Spleen (tissue), 11 donors: ENCODE measurements at regions not wholly inside any gene's neighbourhood (a gene's known extent, or its start where the extent isn't known, plus 50 kb on each side); places are given as distances from the start of the nearest gene placed in this dataset.

Source experiments
- DNase-seq: peaks from one replicate; pipeline ENCODE4 v3.0.0-alpha.2; 2020
- H3K27ac ChIP-seq, 8 donors: fragments of 200-600 bp; sonication (generic) in 7 of 8; 1 replicate in 4 of 8; 2 replicates in 4 of 8; pipeline versions ENCODE4 v1.5.0 to v1.8.0; 2016 to 2021; ENCODE audit warnings: inconsistent platforms in 4 of 8, mild to moderate bottlenecking in 4 of 8, moderate library complexity in 1 of 8
- H3K27me3 ChIP-seq, 7 donors: fragments of 200-600 bp; sonication (generic) in 6 of 7; replicated peaks in 1 of 7; 1 replicate in 4 of 7; 2 replicates in 3 of 7; pipeline versions ENCODE4 v1.5.0 to v1.8.0; 2016 to 2021; ENCODE audit warnings: inconsistent platforms in 3 of 7, mild to moderate bottlenecking in 1 of 7
- H3K36me3 ChIP-seq, 6 donors: fragments of 200-600 bp; sonication (generic) in 5 of 6; 1 replicate in 4 of 6; 2 replicates in 2 of 6; pipeline versions ENCODE4 v1.5.0 to v1.8.0; 2016 to 2021; ENCODE audit warnings: inconsistent platforms in 2 of 6
- H3K4me1 ChIP-seq, 6 donors: fragments of 200-600 bp; sonication (generic) in 5 of 6; 1 replicate in 3 of 6; 2 replicates in 3 of 6; pipeline versions ENCODE4 v1.5.0 to v1.8.0; 2016 to 2021; ENCODE audit warnings: inconsistent platforms in 3 of 6
- H3K4me3 ChIP-seq, 8 donors: fragments of 200-600 bp; sonication (generic) in 7 of 8; 1 replicate in 4 of 8; 2 replicates in 4 of 8; pipeline versions ENCODE4 v1.5.0 to v1.8.0; 2016 to 2021; ENCODE audit warnings: inconsistent platforms in 4 of 8, mild to moderate bottlenecking in 4 of 8, moderate library complexity in 2 of 8
- H3K9me3 ChIP-seq, 8 donors: fragments of 200-600 bp; sonication (generic) in 7 of 8; 1 replicate in 4 of 8; 2 replicates in 4 of 8; pipeline versions ENCODE4 v1.5.0 to v1.8.0; 2016 to 2021; ENCODE audit warnings: inconsistent platforms in 4 of 8
- POLR2A ChIP-seq, 3 donors: fragments of 450-650 bp; IDR thresholded peaks; one replicate each; pipeline ENCODE4 v1.5.1; 2017; ENCODE audit warnings: antibody characterized with exemption in 3 of 3, mild to moderate bottlenecking in 1 of 3
- POLR2AphosphoS5 ChIP-seq, 3 donors: sonication (generic); formaldehyde crosslinking; IDR thresholded peaks; one replicate each; pipeline ENCODE4 v1.5.1; 2017; ENCODE audit warnings: antibody characterized with exemption in 3 of 3
- WGBS, 5 donors: extraction: QIAGEN DNeasy Blood & Tissue Kit in 3 of 5; methylation state at CpG; one replicate each; pipeline versions ENCODE4 v1.1.5 to v1.1.7; 2013 to 2018; 5-methylcytosine and 5-hydroxymethylcytosine counted together
- intact Hi-C: fragments of 100-400 bp; cut with DNase I; formaldehyde crosslinking; loops from one replicate; pipeline ENCODE4 v1.15.0; 2023; ENCODE audit warnings: low total_unique reads
- TF ChIP-seq, protein P1 (sequence below), 11 experiments: fragments of 200-600 bp in 7 of 11; fragments of 450-650 bp in 4 of 11; sonication (generic) in 4 of 11; IDR thresholded peaks in 8 of 11; conservative IDR thresholded peaks in 3 of 11; 1 replicate in 7 of 11; 2 replicates in 4 of 11; pipeline versions ENCODE4 v1.4.0 to v1.8.0; 2016 to 2021; ENCODE audit warnings: antibody characterized with exemption in 11 of 11, inconsistent platforms in 4 of 11, mild to moderate bottlenecking in 1 of 11
- donor health status: healthy with polysubstance abuse.
- donor health status: DM: no; HTN: no; CAD: no; lungs with moderate emphysema.
- donor health status: DM: no; HTN: no; CAD: no.
- donor health status: Bipolar disorder and iron deficiency.
- donor health status: healthy.
- donor health status: DM: no; HTN: no; CAD: no.
- donor health status: DM: yes; HTN: yes; CAD: no.

DNA sequence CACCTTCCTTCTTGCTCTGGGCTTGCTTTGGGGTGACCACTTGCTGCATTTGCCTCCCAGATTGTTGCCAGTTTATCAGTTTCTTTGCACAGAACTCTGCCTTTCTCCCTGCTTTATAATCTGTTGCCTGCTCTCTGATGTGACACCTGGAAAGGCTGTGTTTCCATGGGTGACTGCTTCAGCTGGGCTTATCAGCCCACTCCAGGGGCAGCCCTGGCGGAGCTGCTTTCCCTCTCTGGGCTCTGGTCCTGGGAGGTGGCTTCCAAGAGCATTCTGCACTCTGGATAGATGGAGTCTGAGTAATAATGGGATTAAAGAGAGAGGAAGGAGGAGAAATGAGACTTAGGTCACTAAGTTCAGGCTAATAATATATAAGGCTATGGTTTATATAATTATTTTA, 352.7 kb downstream of the TSN start:
- TF ChIP-seq POLR2A (IDR thresholded peaks at IDR 0.05) (no peak), POLR2AphosphoS5 (IDR thresholded peaks at IDR 0.05) (no peak)
- TF ChIP-seq, protein P1, sequence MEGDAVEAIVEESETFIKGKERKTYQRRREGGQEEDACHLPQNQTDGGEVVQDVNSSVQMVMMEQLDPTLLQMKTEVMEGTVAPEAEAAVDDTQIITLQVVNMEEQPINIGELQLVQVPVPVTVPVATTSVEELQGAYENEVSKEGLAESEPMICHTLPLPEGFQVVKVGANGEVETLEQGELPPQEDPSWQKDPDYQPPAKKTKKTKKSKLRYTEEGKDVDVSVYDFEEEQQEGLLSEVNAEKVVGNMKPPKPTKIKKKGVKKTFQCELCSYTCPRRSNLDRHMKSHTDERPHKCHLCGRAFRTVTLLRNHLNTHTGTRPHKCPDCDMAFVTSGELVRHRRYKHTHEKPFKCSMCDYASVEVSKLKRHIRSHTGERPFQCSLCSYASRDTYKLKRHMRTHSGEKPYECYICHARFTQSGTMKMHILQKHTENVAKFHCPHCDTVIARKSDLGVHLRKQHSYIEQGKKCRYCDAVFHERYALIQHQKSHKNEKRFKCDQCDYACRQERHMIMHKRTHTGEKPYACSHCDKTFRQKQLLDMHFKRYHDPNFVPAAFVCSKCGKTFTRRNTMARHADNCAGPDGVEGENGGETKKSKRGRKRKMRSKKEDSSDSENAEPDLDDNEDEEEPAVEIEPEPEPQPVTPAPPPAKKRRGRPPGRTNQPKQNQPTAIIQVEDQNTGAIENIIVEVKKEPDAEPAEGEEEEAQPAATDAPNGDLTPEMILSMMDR (IDR thresholded peaks at IDR 0.05 in 8 of 11, conservative IDR thresholded peaks at IDR 0.05 in 3 of 11): no peak
- H3K4me3 ChIP-seq: no peak overlapping the region
- intact Hi-C loops: no loop called here
- H3K4me1 ChIP-seq: no peaks in the 10 kb centered on the region
- no peak for DNase-seq
- H3K9me3 ChIP-seq: no peaks in the 10 kb centered on the region
- WGBS, 5 donors: 14 to 95% (median 75%) methylated on average over 1 of the region's 1 CpG
- no peak overlapping the region for H3K27ac ChIP-seq
- peaks cover 0 to 3% (median 0%) of the 10 kb centered on the region in 7 donors for H3K27me3 ChIP-seq
- no peaks in the 10 kb centered on the region for H3K36me3 ChIP-seq

DNA sequence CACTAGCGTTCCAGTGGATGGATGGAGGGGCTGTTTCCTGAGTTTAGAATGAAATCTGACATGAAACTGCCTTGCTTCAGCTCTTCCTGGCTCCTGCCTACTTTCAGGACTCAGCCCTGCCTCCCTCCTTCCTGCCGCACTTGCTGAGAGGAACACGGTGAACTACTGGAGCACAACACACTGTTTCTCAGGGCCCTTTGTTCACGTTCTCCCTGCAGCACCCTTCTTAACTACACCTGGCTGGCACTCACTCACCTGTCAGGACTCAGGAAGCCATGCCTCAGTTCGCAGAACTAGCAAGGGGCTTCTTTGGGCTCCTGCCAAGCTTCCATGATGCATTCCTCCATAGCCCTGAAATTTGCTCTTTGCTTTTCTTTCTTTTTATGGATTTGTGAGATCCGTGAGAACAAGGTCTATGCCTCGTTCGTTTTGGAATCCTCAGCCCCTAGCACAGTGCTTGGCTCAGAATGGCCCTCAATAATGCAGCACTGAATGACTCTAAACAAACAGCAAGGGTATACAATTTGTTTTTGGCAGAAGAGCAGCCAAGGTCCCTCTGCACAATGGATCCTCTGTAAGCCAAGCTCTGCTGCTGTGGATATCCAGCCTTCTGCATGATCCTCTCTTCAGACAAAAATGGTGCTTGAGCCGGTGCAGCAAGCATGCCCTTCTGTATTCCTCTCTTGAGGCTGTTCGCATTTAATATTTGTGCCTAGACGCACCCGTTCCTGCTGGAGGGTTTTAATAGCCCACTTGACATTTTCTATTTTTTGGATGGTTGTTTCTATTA, 357.0 kb downstream of the TSN start:
- H3K27ac ChIP-seq: no peak overlapping the region
- intact Hi-C loops: no loop called here
- no peaks in the 10 kb centered on the region for H3K36me3 ChIP-seq
- TF ChIP-seq POLR2AphosphoS5 (IDR thresholded peaks at IDR 0.05) (no peak), POLR2A (IDR thresholded peaks at IDR 0.05) (no peak)
- TF ChIP-seq, protein P1 (IDR thresholded peaks at IDR 0.05 in 8 of 11, conservative IDR thresholded peaks at IDR 0.05 in 3 of 11): no peak
- no peak for DNase-seq
- no peak overlapping the region for H3K4me3 ChIP-seq
- H3K9me3 ChIP-seq: no peaks in the 10 kb centered on the region
- no peaks in the 10 kb centered on the region for H3K4me1 ChIP-seq
- 79 to 84% (median 82%) methylated on average over 12 of the region's 12 CpGs for WGBS, 5 donors
- H3K27me3 ChIP-seq: peaks cover 0 to 3% (median 0%) of the 10 kb centered on the region in 7 donors

DNA sequence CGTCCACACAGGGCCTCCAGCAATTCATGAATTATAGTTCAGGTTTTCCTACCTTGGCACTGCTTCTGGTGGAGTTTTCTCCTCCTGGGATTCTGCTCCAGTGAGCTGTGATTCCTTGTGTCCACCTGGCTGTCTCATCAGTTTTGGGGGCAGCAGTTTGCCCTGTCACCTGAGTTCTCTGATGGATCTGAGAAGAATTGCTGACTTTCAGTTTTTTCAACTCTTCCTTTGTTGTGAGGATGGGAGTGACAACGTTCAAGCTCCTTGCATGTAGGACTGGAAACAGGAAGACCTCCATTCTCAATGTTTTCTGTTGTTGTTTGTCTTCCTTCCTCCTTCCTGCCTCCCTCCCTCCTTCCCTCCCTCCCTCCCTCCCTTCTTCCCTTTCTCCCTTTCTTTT, 359.0 kb downstream of the TSN start:
- Histone ChIP-seq H3K36me3 (no peaks in the 10 kb centered on the region), H3K27me3 (no peaks in the 10 kb centered on the region), H3K27ac (no peak overlapping the region), H3K4me1 (no peaks in the 10 kb centered on the region), H3K9me3 (peaks cover 0 to 5% (median 2%) of the 10 kb centered on the region in 8 donors), H3K4me3 (no peak overlapping the region)
- TF ChIP-seq POLR2A (IDR thresholded peaks at IDR 0.05): no peak
- TF ChIP-seq, protein P1 (IDR thresholded peaks at IDR 0.05 in 8 of 11, conservative IDR thresholded peaks at IDR 0.05 in 3 of 11): no peak
- TF ChIP-seq POLR2AphosphoS5 (IDR thresholded peaks at IDR 0.05): no peak
- no peak for DNase-seq
- WGBS, 5 donors: 35 to 43% (median 38%) methylated on average over 2 of the region's 2 CpGs
- intact Hi-C loops: no loop called here

- peaks cover 0 to 18% (median 16%) of the 10 kb centered on the region in 8 donors for H3K9me3 ChIP-seq
- TF ChIP-seq POLR2A (IDR thresholded peaks at IDR 0.05) (no peak), POLR2AphosphoS5 (IDR thresholded peaks at IDR 0.05) (no peak)
- TF ChIP-seq, protein P1 (IDR thresholded peaks at IDR 0.05 in 8 of 11, conservative IDR thresholded peaks at IDR 0.05 in 3 of 11): no peak
- 83 to 90% (median 89%) methylated on average over 2 of the region's 2 CpGs for WGBS, 5 donors
- no peak for DNase-seq
- no peaks in the 10 kb centered on the region for H3K36me3 ChIP-seq
- H3K27me3 ChIP-seq: no peaks in the 10 kb centered on the region
- H3K27ac ChIP-seq: no peak overlapping the region
- H3K4me1 ChIP-seq: no peaks in the 10 kb centered on the region
- no peak overlapping the region for H3K4me3 ChIP-seq
- intact Hi-C loops: no loop called here
These were observed 361.9 kb downstream of the TSN start for GRCh38 chr2:122117371-122117770.
